Large intestine (tissue), 3 donors: ENCODE measurements at regions not wholly inside any gene's neighbourhood (a gene's known extent, or its start where the extent isn't known, plus 50 kb on each side); places are given as distances from the start of the nearest gene placed in this dataset.

Experiments
- DNase-seq, 2 donors: peaks; one replicate each; pipeline versions ENCODE4 v3.0.0 to v3.0.0-alpha.2; 2013
- H3K27ac ChIP-seq: one replicate; pipeline ENCODE4 v1.5.1; 2013; ENCODE audit warnings: low read length
- H3K27me3 ChIP-seq: 2 replicates; pipeline ENCODE4 v1.6.1; 2013; ENCODE audit warnings: low read length; ENCODE audit not compliant: control insufficient read depth, insufficient read depth
- H3K36me3 ChIP-seq: 2 replicates; pipeline ENCODE4 v1.6.1; 2013; ENCODE audit warnings: low read length; ENCODE audit not compliant: control insufficient read depth, insufficient read depth
- H3K4me1 ChIP-seq: one replicate; pipeline ENCODE4 v1.6.1; 2013; ENCODE audit warnings: low read length; ENCODE audit not compliant: control insufficient read depth, insufficient read depth
- H3K4me3 ChIP-seq: one replicate; pipeline ENCODE4 v1.5.1; 2013; ENCODE audit warnings: low read length
- H3K9me3 ChIP-seq: one replicate; pipeline ENCODE4 v1.6.1; 2013; ENCODE audit warnings: mild to moderate bottlenecking, low read depth, low read length, moderate library complexity; ENCODE audit not compliant: control insufficient read depth
- WGBS: methylation state at CpG from one replicate; pipeline ENCODE4 v1.1.5; 2013; ENCODE audit warnings: low lambda C conversion rate; ENCODE audit not compliant: insufficient coverage; 5-methylcytosine and 5-hydroxymethylcytosine counted together

DNA sequence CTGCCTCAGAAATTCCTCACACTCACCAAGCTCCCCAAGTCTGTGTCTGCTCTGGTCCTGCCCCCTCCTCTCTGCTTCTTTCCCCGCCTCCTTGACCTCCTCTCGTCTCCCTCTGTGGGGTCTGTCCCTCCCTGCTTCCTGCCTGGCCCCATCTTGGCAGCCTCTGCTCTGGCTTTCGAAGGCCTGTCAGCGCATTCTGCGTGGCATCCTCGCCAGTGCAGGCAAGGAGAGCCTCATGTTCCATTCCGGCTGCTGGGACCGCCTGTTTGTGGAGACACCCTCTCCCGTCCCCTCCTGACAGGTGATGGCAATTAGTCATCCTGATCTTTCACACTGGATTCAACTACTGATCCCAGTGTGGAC is 51.7 kb upstream of the COL13A1 start:
- no peaks in the 10 kb centered on the region for H3K4me1 ChIP-seq
- no peak overlapping the region for H3K27ac ChIP-seq
- H3K4me3 ChIP-seq: no peak overlapping the region
- no CpG with 5 or more reads among the region's 9 CpGs for WGBS
- peaks cover 7% of the 10 kb centered on the region for H3K27me3 ChIP-seq
- H3K9me3 ChIP-seq: no peaks in the 10 kb centered on the region
- no peak for DNase-seq
- H3K36me3 ChIP-seq: no peaks in the 10 kb centered on the region

DNA sequence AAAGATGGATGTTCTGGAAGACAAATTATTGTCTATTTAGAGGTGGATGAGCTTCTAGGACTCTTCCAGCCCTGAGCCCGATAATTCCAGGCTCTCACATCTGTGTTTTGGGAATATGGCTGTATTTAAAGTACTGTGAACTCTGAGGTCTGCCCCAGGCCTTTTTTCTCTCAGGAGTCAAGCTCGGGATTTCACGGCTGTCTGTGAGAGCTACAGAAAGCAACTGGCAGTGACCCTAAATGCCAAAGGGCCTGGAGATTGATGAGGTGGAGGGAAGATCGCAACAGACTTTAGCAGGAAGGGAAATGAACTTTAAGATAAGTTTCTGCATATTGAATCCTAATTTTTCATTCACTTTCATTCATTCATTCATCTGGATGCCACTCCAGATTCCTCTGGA is 51.0 kb upstream of the COL13A1 start:
- Histone ChIP-seq H3K9me3 (no peaks in the 10 kb centered on the region), H3K36me3 (no peaks in the 10 kb centered on the region), H3K27me3 (peaks cover 7% of the 10 kb centered on the region), H3K27ac (no peak overlapping the region), H3K4me3 (no peak overlapping the region), H3K4me1 (no peaks in the 10 kb centered on the region)
- no peak for DNase-seq
- no CpG with 5 or more reads among the region's 4 CpGs for WGBS

DNA sequence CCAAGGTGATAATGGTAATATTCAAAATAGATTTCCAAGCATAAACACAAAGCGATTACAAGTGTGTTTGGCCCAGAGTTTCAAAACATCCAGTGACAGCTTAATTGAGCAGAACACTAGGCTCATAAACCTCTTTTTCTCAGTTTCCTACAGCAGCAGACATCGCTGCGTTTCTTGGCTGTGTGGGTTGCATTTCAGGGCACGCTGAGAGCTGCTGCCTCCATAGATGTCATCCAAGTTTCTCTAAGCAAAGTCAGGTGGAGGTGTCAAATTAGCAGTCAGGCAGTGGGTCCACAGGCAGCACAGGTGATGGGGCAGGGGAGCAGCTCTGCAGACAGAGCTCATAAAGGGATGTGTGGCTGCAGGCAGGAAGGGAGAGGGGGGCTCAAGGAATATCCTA is 50.5 kb upstream of the COL13A1 start:
- Histone ChIP-seq H3K9me3 (no peaks in the 10 kb centered on the region), H3K27ac (no peak overlapping the region), H3K4me3 (no peak overlapping the region), H3K36me3 (no peaks in the 10 kb centered on the region), H3K4me1 (no peaks in the 10 kb centered on the region), H3K27me3 (peaks cover 7% of the 10 kb centered on the region)
- DNase-seq: no peak
- 50% methylated on average over 1 of the region's 4 CpGs for WGBS
